Calu3 (cell line): ENCODE measurements at regions not wholly inside any gene's neighbourhood (a gene's known extent, or its start where the extent isn't known, plus 50 kb on each side); places are given as distances from the start of the nearest gene placed in this dataset.

Experiments used
- BruUV-seq: library from RNA; stranded (reverse); fragments of 400-500 nt; replicated peaks from 2 replicates; lab custom pipeline; 2021; lab: Mats Ljungman, UMichigan
- CTCF ChIA-PET: fragments of 300-600 bp; sonication (Branson Sonifier 250); formaldehyde crosslinking; loops from one replicate; lab custom pipeline; 2022; ENCODE audit warnings: antibody characterized with exemption; lab: Charles Lee
- DNase-seq: peaks from one replicate; pipeline ENCODE4 v3.0.0; 2022
- H3K27ac Mint-ChIP-seq: one replicate; pipeline ENCODE4 v1.8.0; 2022; ENCODE audit warnings: mixed read lengths; ENCODE audit not compliant: unreplicated experiment
- H3K27me3 Mint-ChIP-seq: one replicate; pipeline ENCODE4 v1.8.0; 2022; ENCODE audit warnings: mixed read lengths; ENCODE audit not compliant: unreplicated experiment
- H3K36me3 Mint-ChIP-seq: one replicate; pipeline ENCODE4 v1.8.0; 2022; ENCODE audit warnings: mild to moderate bottlenecking, moderate library complexity, mixed read lengths; ENCODE audit not compliant: insufficient read depth, unreplicated experiment
- H3K4me1 Mint-ChIP-seq: one replicate; pipeline ENCODE4 v1.8.0; 2022; ENCODE audit warnings: mild to moderate bottlenecking, low read depth, mixed read lengths; ENCODE audit not compliant: unreplicated experiment
- H3K4me3 Mint-ChIP-seq: one replicate; pipeline ENCODE4 v1.8.0; 2022; ENCODE audit warnings: mild to moderate bottlenecking, low read depth, moderate library complexity, mixed read lengths; ENCODE audit not compliant: unreplicated experiment
- H3K9me3 Mint-ChIP-seq: one replicate; pipeline ENCODE4 v1.8.0; 2022; ENCODE audit warnings: low read depth, mixed read lengths; ENCODE audit not compliant: unreplicated experiment
- intact Hi-C: fragments of 100-400 bp; cut with micrococcal nuclease; formaldehyde crosslinking; loops from one replicate; pipeline ENCODE4 v1.10.0; 2022; ENCODE audit not compliant: unreplicated experiment
- TF ChIP-seq, protein P1 (sequence below): fragments of 200-600 bp; IDR thresholded peaks from one replicate; pipeline ENCODE4 v1.8.0; 2022; ENCODE audit warnings: antibody characterized with exemption; ENCODE audit not compliant: unreplicated experiment

DNA sequence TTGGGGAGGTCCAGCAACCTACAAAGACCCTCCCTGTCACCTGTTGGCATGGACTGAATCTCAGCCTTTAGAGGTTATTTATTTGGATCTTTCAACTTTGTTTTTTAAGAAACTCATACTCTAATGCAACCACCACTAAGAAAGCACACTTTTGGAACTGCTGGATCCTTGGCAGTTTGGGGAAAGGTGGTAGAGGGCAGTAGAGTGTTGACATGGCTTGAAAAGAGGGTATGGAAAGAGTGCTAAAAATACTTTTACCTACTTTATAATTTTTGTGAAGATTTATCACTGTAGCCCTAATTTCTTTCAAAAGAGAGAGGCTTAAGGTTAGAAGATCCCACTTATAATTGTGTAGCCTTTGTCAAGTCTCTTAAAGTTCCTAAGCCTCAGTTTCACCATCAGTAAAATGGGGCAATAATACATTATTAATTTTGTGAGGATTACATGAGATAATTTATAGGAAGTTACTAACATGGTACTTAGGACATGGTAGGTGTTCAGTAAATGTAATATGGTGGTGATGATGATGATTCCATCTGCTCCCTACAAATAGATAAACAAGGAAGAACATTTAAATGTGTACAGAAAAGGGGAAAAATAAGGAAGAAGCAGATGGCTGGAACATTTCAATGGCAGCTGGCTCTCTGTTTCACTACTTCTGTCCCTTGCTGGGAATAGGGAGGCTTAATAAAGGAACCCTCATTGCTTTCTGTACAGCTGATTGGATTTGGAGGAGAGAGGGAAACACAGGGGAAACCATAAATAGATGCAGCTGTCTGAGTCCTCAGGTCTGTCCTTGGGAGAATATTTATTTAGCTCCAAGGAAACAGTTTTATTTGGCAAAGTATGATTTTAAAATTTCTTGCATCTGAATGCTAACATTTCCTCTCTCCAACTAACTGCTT, 208.4 kb upstream of the ADAMTS9 start:
- Mint-ChIP-seq H3K27ac (no peak overlapping the region), H3K27me3 (no peaks in the 10 kb centered on the region), H3K9me3 (no peaks in the 10 kb centered on the region), H3K4me3 (no peak overlapping the region), H3K4me1 (peaks cover 17% of the 10 kb centered on the region), H3K36me3 (no peaks in the 10 kb centered on the region)
- CTCF ChIA-PET = no interaction called here
- no TSS peak for BruUV-seq
- intact Hi-C loops = no loop called here
- TF ChIP-seq, protein P1, sequence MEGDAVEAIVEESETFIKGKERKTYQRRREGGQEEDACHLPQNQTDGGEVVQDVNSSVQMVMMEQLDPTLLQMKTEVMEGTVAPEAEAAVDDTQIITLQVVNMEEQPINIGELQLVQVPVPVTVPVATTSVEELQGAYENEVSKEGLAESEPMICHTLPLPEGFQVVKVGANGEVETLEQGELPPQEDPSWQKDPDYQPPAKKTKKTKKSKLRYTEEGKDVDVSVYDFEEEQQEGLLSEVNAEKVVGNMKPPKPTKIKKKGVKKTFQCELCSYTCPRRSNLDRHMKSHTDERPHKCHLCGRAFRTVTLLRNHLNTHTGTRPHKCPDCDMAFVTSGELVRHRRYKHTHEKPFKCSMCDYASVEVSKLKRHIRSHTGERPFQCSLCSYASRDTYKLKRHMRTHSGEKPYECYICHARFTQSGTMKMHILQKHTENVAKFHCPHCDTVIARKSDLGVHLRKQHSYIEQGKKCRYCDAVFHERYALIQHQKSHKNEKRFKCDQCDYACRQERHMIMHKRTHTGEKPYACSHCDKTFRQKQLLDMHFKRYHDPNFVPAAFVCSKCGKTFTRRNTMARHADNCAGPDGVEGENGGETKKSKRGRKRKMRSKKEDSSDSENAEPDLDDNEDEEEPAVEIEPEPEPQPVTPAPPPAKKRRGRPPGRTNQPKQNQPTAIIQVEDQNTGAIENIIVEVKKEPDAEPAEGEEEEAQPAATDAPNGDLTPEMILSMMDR = no peak
- no peak for DNase-seq

DNA sequence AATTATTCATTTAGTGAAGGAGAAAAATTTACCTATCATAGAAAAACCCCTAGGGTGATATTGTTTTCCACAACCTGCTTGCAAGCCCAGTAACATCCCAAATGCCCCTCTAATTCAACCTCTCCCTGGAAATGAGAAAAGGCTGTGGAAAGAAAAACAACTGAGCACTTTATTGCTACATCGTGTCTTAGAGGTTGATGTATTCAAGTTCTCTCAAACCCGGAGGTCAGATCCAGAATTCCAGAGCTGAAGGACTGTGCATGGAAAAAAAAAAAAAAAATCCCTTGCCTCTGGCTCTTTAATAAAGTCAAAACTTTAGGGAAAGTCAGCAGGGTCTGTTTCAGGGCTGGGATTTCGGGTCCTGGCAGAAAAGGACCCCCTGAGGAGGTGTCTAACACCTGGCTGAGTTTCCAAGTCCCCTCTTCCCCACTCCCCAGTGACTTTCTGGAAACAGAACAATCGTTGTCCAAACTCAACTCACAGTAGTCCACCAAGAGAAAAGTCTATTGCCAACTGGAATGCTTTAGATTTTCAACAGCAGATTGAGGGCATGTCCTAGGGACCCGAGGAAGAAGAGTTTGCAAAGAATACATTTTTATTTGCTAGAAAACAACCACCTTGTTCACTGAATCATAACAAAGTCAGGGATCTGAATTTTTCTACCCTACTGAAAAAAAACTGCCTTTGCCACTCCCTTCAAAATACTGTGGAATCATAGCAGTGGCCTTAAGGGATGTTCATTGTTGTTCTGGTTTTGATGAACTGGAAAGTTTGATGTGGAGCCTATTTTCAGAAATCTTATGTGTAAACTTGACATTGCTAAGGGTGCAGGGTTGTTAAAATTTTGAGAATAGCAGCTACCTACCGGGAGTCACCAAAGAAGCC, 207.5 kb upstream of the ADAMTS9 start:
- CTCF ChIA-PET = no interaction called here
- no peak overlapping the region for H3K27ac Mint-ChIP-seq
- intact Hi-C loops = no loop called here
- no peaks in the 10 kb centered on the region for H3K36me3 Mint-ChIP-seq
- TF ChIP-seq, protein P1 = no peak
- H3K9me3 Mint-ChIP-seq = no peaks in the 10 kb centered on the region
- no peaks in the 10 kb centered on the region for H3K27me3 Mint-ChIP-seq
- no peak for DNase-seq
- H3K4me3 Mint-ChIP-seq = no peak overlapping the region
- H3K4me1 Mint-ChIP-seq = peaks cover 17% of the 10 kb centered on the region
- BruUV-seq = no TSS peak

DNA sequence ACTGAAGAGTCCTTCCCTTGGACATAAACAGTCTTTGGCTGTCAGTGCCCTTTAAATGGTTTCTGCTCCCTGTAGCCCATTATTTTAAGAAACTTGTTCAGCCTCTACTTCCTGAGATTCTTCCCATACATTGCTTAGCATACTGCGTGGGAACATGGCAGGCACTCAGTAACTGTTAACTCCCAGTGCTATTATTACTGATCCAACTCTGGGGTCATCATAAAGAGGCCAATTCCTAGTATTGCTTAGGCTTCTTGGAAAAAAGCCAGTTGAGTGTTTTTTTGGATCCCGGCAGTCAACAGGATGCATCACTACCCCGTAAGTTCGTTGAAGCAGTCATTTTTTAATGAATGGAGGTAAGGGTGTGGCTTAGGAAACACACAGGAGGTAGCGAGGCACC, 206.2 kb upstream of the ADAMTS9 start:
- CTCF ChIA-PET = no interaction called here

DNA sequence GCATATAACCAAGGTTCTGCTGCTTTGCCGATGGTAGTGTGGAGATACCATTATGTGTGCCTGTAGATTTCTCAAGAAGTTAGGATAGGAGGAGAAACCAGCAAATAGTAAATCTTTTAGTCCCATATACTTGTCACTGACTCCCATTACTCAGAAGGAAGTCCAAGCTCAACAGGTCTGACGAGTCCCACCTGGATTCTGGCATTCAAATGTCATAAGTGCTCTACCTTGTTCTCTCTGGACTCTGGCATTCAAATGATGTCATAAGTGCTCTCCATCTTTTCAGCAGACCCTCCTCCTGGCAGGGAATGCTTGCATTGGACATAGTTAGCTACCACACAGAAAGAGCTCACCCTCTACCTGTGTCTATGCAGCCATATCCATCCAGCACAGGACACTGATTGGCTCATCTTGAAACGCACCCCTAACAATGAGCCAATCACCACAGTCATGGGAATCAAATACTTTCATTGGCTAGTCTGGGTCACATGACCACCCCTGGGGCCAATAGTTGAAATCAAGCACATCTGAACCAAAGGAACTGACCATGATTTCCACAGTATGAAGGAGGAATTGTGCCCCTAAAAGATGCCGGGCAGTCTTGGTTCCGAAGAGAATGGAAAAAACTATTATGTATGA, 205.0 kb upstream of the ADAMTS9 start:
- intact Hi-C loops = no loop called here
- DNase-seq = no peak
- Mint-ChIP-seq H3K27ac (no peak overlapping the region), H3K9me3 (no peaks in the 10 kb centered on the region), H3K4me1 (peaks cover 9% of the 10 kb centered on the region), H3K36me3 (no peaks in the 10 kb centered on the region), H3K4me3 (no peak overlapping the region), H3K27me3 (no peaks in the 10 kb centered on the region)
- CTCF ChIA-PET = no interaction called here
- TF ChIP-seq, protein P1 = no peak
- BruUV-seq = no TSS peak

More for the DNA sequence above, 206.2 kb upstream of the ADAMTS9 start:
- TF ChIP-seq, protein P1 = no peak
- Mint-ChIP-seq H3K4me3 (no peak overlapping the region), H3K4me1 (peaks cover 17% of the 10 kb centered on the region), H3K36me3 (no peaks in the 10 kb centered on the region), H3K27me3 (no peaks in the 10 kb centered on the region), H3K27ac (no peak overlapping the region), H3K9me3 (no peaks in the 10 kb centered on the region)
- BruUV-seq = no TSS peak
- DNase-seq = no peak
- intact Hi-C loops = no loop called here
